ENCODE measurements at regions not wholly inside any gene's neighbourhood (a gene's known extent, or its start where the extent isn't known, plus 50 kb on each side); places are given as distances from the start of the nearest gene placed in this dataset.
A peak's percentile ranks its signal among the peaks of the same experiment; 100 is the strongest.

GRCh38 chr2:108067820-108068405 lies 81.6 kb downstream of the SLC5A7 start:
- no peak overlapping the region for H3K4me3 ChIP-seq (ENCODE audit: low read depth, low read length)
- no peak for DNase-seq (ENCODE audit: low read depth)
- TF ChIP-seq CTCF (conservative IDR thresholded peaks at IDR 0.05; ENCODE audit: low read depth, low read length): no peak

DNA sequence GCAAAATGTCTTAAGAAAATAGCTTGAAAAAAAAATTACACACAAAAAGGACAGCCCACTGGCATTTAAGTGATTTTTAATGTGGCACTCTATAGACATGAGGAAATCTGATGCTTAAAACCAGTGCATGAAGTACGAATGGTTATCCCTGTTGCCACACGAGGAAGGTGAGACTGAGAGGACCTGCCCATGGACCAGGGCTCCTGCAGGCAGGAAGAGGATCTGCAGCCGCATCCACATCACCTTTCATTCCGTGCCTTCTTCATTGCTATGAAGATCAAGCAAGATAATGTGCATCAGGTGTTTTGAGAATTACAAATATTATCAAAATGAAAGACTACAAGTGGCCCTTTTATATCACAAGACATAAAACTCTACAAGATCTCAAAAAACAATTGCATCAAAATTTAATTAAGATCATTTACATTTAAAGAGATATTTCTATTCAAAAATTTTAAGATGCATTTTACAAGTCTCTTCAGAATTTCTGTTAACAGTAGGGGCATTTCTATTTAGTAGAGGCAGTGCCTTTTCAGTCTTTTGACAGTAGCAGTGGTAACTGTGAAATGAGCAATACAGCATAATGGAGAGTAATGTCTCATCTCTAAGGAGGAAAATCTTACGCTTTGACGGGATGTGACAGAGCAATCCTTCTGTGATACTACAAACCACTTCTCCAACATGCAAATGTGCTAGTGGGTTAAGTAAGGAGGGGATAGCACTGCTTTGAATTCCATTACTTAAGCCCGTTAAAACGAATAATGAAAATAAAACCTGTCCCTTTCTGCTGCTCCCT lies 83.4 kb downstream of the SLC5A7 start:
- DNase-seq (ENCODE audit: low read depth): no peak
- no peak overlapping the region for H3K4me3 ChIP-seq (ENCODE audit: low read depth, low read length)
- TF ChIP-seq CTCF (conservative IDR thresholded peaks at IDR 0.05; ENCODE audit: low read depth, low read length): peak; percentile 12

DNA sequence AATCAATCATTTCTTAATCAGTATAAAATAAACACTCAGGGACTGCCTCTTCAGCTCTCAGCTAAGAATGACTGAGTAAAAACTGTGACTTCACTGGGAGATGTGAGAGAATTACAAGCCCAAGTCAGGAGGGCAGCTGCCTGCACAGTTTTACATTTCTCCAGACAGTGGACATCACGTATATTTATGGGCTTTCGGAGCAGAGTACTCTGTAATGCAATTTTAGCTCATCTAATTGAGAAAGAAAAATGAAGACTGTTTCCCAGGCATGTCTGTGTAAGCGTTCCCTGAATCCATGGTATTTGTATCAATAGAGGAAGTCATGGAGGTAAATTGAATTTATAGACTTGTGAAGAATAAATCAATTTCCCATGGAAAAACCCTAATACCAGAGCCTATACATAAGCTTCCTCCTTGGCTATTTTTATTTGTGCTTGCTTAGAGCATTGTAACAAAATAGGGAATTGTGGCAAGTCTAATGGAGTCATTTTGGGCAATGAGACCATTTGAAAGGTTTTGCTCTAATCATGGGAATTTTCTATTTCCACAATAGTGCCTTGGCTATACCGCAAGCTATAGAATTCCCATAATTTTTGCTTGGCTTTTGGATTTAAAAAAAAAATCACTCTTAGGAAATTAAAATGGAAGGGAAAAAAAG lies 87.2 kb downstream of the SLC5A7 start:
- DNase-seq (ENCODE audit: low read depth): no peak
- no peak overlapping the region for H3K4me3 ChIP-seq (ENCODE audit: low read depth, low read length)
- TF ChIP-seq CTCF (conservative IDR thresholded peaks at IDR 0.05; ENCODE audit: low read depth, low read length): no peak

GRCh38 chr2:108074150-108074549 lies 87.8 kb downstream of the SLC5A7 start:
- no peak for TF ChIP-seq CTCF (conservative IDR thresholded peaks at IDR 0.05; ENCODE audit: low read depth, low read length)
- DNase-seq (ENCODE audit: low read depth): no peak
- no peak overlapping the region for H3K4me3 ChIP-seq (ENCODE audit: low read depth, low read length)

- peak; percentile 3 for DNase-seq (ENCODE audit: low read depth)
- no peak for TF ChIP-seq CTCF (conservative IDR thresholded peaks at IDR 0.05; ENCODE audit: low read depth, low read length)
- H3K4me3 ChIP-seq (ENCODE audit: low read depth, low read length): no peak overlapping the region
Measured at GRCh38 chr2:108074946-108075345, 88.6 kb downstream of the SLC5A7 start.

DNA sequence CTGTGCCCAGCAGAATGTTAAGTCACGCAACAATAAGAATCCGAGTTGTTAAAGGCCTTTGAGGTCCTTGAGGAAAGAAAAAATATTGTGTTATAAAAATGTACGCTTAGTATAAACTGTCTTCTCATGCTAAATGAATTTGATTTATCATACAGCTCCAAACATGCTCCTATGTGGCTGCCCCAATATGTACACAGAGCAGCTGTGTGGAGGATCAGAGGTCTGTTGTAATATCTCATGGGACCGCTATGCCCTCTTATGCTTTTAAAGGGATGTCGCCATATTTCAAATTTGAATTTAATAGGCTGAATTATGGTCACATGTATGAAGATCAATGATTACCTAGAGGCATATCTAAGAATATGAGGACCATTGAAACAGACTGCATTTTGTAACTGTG lies 90.2 kb downstream of the SLC5A7 start:
- no peak for TF ChIP-seq CTCF (conservative IDR thresholded peaks at IDR 0.05; ENCODE audit: low read depth, low read length)
- H3K4me3 ChIP-seq (ENCODE audit: low read depth, low read length): no peak overlapping the region
- DNase-seq (ENCODE audit: low read depth): no peak
